ENCODE measurements at regions not wholly inside any gene's neighbourhood (a gene's known extent, or its start where the extent isn't known, plus 50 kb on each side); places are given as distances from the start of the nearest gene placed in this dataset.

DNA sequence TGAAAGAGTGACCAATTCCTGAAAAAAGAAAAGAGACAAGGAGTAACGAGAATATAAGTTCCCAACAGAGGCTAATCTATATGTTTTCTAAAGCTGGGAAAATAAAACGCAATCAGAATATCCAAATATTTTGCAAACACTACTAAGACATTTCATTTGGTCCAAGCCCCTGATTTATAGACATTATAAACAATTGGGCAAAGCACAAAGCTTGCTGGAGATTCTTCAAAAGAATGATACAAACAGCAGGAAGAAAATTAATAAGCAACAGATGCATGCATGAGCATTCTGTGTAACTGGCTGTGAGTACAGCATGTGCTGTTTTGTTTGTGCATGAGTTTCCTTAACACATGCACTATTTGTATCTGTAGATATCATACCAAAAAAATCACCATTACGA lies 552.9 kb downstream of the LTN1 start:
- TF ChIP-seq, protein P1, sequence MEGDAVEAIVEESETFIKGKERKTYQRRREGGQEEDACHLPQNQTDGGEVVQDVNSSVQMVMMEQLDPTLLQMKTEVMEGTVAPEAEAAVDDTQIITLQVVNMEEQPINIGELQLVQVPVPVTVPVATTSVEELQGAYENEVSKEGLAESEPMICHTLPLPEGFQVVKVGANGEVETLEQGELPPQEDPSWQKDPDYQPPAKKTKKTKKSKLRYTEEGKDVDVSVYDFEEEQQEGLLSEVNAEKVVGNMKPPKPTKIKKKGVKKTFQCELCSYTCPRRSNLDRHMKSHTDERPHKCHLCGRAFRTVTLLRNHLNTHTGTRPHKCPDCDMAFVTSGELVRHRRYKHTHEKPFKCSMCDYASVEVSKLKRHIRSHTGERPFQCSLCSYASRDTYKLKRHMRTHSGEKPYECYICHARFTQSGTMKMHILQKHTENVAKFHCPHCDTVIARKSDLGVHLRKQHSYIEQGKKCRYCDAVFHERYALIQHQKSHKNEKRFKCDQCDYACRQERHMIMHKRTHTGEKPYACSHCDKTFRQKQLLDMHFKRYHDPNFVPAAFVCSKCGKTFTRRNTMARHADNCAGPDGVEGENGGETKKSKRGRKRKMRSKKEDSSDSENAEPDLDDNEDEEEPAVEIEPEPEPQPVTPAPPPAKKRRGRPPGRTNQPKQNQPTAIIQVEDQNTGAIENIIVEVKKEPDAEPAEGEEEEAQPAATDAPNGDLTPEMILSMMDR (conservative IDR thresholded peaks at IDR 0.05; ENCODE audit: low read length) = no peak
- TF ChIP-seq EZH2phosphoT487 (IDR thresholded peaks at IDR 0.05; ENCODE audit: borderline replicate concordance) = no peak

Data from Loucy (cell line).